Uterus (tissue), 3 donors: ENCODE measurements at regions not wholly inside any gene's neighbourhood (a gene's known extent, or its start where the extent isn't known, plus 50 kb on each side); places are given as distances from the start of the nearest gene placed in this dataset.

ENCODE experiments used
- DNase-seq, 2 donors: peaks; one replicate each; pipeline ENCODE4 v3.0.0-alpha.2; 2019 to 2020
- H3K27ac ChIP-seq, 2 donors: fragments of 200-600 bp; sonication (generic); 1 replicate in 1 of 2; 2 replicates in 1 of 2; pipeline ENCODE4 v1.5.1; 2016 to 2018
- H3K27me3 ChIP-seq, 2 donors: fragments of 200-600 bp; sonication (generic); one replicate each; pipeline ENCODE4 v1.5.1; 2018 to 2019; ENCODE audit warnings: control low read depth in 1 of 2
- H3K36me3 ChIP-seq, 2 donors: fragments of 200-600 bp; sonication (generic); one replicate each; pipeline ENCODE4 v1.5.1; 2019; ENCODE audit warnings: control low read depth in 1 of 2
- H3K4me1 ChIP-seq, 2 donors: fragments of 200-600 bp; sonication (generic); one replicate each; pipeline ENCODE4 v1.5.1; 2018 to 2019; ENCODE audit warnings: control low read depth in 1 of 2
- H3K4me3 ChIP-seq, 2 donors: fragments of 200-600 bp; sonication (generic); 1 replicate in 1 of 2; 2 replicates in 1 of 2; pipeline ENCODE4 v1.5.1; 2018 to 2019; ENCODE audit warnings: mild to moderate bottlenecking in 1 of 2
- H3K9me3 ChIP-seq, 2 donors: fragments of 200-600 bp; sonication (generic); one replicate each; pipeline ENCODE4 v1.5.1; 2019; ENCODE audit warnings: control low read depth in 1 of 2
- CTCF ChIP-seq, 4 experiments: fragments of 200-600 bp in 2 of 4; fragments of 450-650 bp in 2 of 4; sonication (generic) in 2 of 4; IDR thresholded peaks; one replicate each; pipeline ENCODE4 v1.5.1; 2016 to 2019; ENCODE audit warnings: antibody characterized with exemption in 4 of 4, mild to moderate bottlenecking in 2 of 4, moderate library complexity in 1 of 4
- POLR2A ChIP-seq, 2 donors: fragments of 450-650 bp; IDR thresholded peaks; one replicate each; pipeline ENCODE4 v1.6.1; 2016; ENCODE audit warnings: antibody characterized with exemption in 2 of 2, mild to moderate bottlenecking in 1 of 2, moderate library complexity in 1 of 2
- intact Hi-C: fragments of 100-400 bp; cut with DNase I; formaldehyde crosslinking; loops from one replicate; pipeline ENCODE4 v1.15.1; 2023; ENCODE audit warnings: low total_unique reads
- donor health status: DM: yes; HTN: yes; CAD: no.

GRCh38 chr1:232568906-232569553 is 60.9 kb downstream of the SIPA1L2 start:
- Histone ChIP-seq H3K36me3 (no peaks in the 10 kb centered on the region), H3K27ac (no peak overlapping the region), H3K4me1 (no peaks in the 10 kb centered on the region), H3K4me3 (no peak overlapping the region), H3K27me3 (no peaks in the 10 kb centered on the region), H3K9me3 (no peaks in the 10 kb centered on the region)
- no peak for DNase-seq
- no peak for TF ChIP-seq POLR2A (IDR thresholded peaks at IDR 0.05)
- no peak for TF ChIP-seq CTCF (IDR thresholded peaks at IDR 0.05)
- intact Hi-C loops = no loop called here

GRCh38 chr1:232568331-232568852 is 61.5 kb downstream of the SIPA1L2 start:
- Histone ChIP-seq H3K4me3 (no peak overlapping the region), H3K27me3 (no peaks in the 10 kb centered on the region), H3K4me1 (no peaks in the 10 kb centered on the region), H3K36me3 (no peaks in the 10 kb centered on the region), H3K9me3 (no peaks in the 10 kb centered on the region), H3K27ac (no peak overlapping the region)
- intact Hi-C loops = no loop called here
- no peak for TF ChIP-seq CTCF (IDR thresholded peaks at IDR 0.05)
- no peak for TF ChIP-seq POLR2A (IDR thresholded peaks at IDR 0.05)
- no peak for DNase-seq

GRCh38 chr1:232566093-232566492 is 63.8 kb downstream of the SIPA1L2 start:
- Histone ChIP-seq H3K4me3 (no peak overlapping the region), H3K4me1 (no peaks in the 10 kb centered on the region), H3K27me3 (no peaks in the 10 kb centered on the region), H3K9me3 (no peaks in the 10 kb centered on the region), H3K36me3 (no peaks in the 10 kb centered on the region), H3K27ac (no peak overlapping the region)
- DNase-seq = no peak
- intact Hi-C loops = no loop called here
- TF ChIP-seq CTCF (IDR thresholded peaks at IDR 0.05) = no peak
- TF ChIP-seq POLR2A (IDR thresholded peaks at IDR 0.05) = no peak

GRCh38 chr1:232562855-232563510 is 67.0 kb downstream of the SIPA1L2 start:
- no peak for DNase-seq
- Histone ChIP-seq H3K4me1 (no peaks in the 10 kb centered on the region), H3K27me3 (no peaks in the 10 kb centered on the region), H3K4me3 (no peak overlapping the region), H3K9me3 (no peaks in the 10 kb centered on the region), H3K27ac (no peak overlapping the region), H3K36me3 (no peaks in the 10 kb centered on the region)
- intact Hi-C loops = no loop called here
- no peak for TF ChIP-seq POLR2A (IDR thresholded peaks at IDR 0.05)
- no peak for TF ChIP-seq CTCF (IDR thresholded peaks at IDR 0.05)

GRCh38 chr1:232561381-232561780 is 68.6 kb downstream of the SIPA1L2 start:
- H3K36me3 ChIP-seq = no peaks in the 10 kb centered on the region
- no peaks in the 10 kb centered on the region for H3K9me3 ChIP-seq
- H3K27me3 ChIP-seq = no peaks in the 10 kb centered on the region
- DNase-seq = no peak
- no peak for TF ChIP-seq CTCF (IDR thresholded peaks at IDR 0.05)
- no peak for TF ChIP-seq POLR2A (IDR thresholded peaks at IDR 0.05)
- no peaks in the 10 kb centered on the region for H3K4me1 ChIP-seq
- intact Hi-C loops = no loop called here
- H3K4me3 ChIP-seq = no peak overlapping the region
- no peak overlapping the region for H3K27ac ChIP-seq
